Endothelial cell (in vitro differentiated cells): ENCODE measurements at regions not wholly inside any gene's neighbourhood (a gene's known extent, or its start where the extent isn't known, plus 50 kb on each side); places are given as distances from the start of the nearest gene placed in this dataset.

Source experiments
- DNase-seq: peaks from one replicate; pipeline ENCODE4 v3.0.0; 2021; ENCODE audit warnings: low spot score
- H3K27ac Mint-ChIP-seq: one replicate; pipeline ENCODE4 v1.8.0; 2021; ENCODE audit warnings: mixed read lengths, inconsistent platforms; ENCODE audit not compliant: unreplicated experiment
- H3K27me3 Mint-ChIP-seq: one replicate; pipeline ENCODE4 v1.8.0; 2021; ENCODE audit warnings: mild to moderate bottlenecking, moderate library complexity, mixed read lengths, inconsistent platforms; ENCODE audit not compliant: unreplicated experiment
- H3K36me3 Mint-ChIP-seq: one replicate; pipeline ENCODE4 v1.8.0; 2021; ENCODE audit warnings: mild to moderate bottlenecking, low read depth, mixed read lengths, inconsistent platforms; ENCODE audit not compliant: unreplicated experiment
- H3K4me1 Mint-ChIP-seq: one replicate; pipeline ENCODE4 v1.8.0; 2021; ENCODE audit warnings: mild to moderate bottlenecking, mixed read lengths, inconsistent platforms; ENCODE audit not compliant: unreplicated experiment
- H3K4me3 Mint-ChIP-seq: one replicate; pipeline ENCODE4 v1.8.0; 2021; ENCODE audit warnings: mild to moderate bottlenecking, mixed read lengths, inconsistent platforms; ENCODE audit not compliant: unreplicated experiment
- H3K9me3 Mint-ChIP-seq: one replicate; pipeline ENCODE4 v1.8.0; 2021; ENCODE audit warnings: mixed read lengths, inconsistent platforms; ENCODE audit not compliant: unreplicated experiment
- CTCF ChIP-seq: fragments of 200-600 bp; sonication (generic); IDR thresholded peaks from one replicate; pipeline ENCODE4 v1.5.0; 2021; ENCODE audit warnings: antibody characterized with exemption; ENCODE audit not compliant: unreplicated experiment

- no peaks in the 10 kb centered on the region for H3K9me3 Mint-ChIP-seq
- no peaks in the 10 kb centered on the region for H3K27me3 Mint-ChIP-seq
- H3K4me1 Mint-ChIP-seq: no peaks in the 10 kb centered on the region
- no peak overlapping the region for H3K27ac Mint-ChIP-seq
- DNase-seq: no peak
- H3K36me3 Mint-ChIP-seq: no peaks in the 10 kb centered on the region
- no peak overlapping the region for H3K4me3 Mint-ChIP-seq
- no peak for TF ChIP-seq CTCF
These were observed 1918.4 kb downstream of the MAT2B start for GRCh38 chr5:165423697-165424299.

- Mint-ChIP-seq H3K36me3 (no peaks in the 10 kb centered on the region), H3K4me1 (no peaks in the 10 kb centered on the region), H3K27ac (no peak overlapping the region), H3K4me3 (no peak overlapping the region), H3K27me3 (no peaks in the 10 kb centered on the region), H3K9me3 (no peaks in the 10 kb centered on the region)
- DNase-seq: no peak
- TF ChIP-seq CTCF: no peak
These were observed 1920.2 kb downstream of the MAT2B start for GRCh38 chr5:165425594-165425993.

GRCh38 chr5:165448753-165449152 is 1943.3 kb downstream of the MAT2B start:
- H3K4me3 Mint-ChIP-seq: no peak overlapping the region
- H3K36me3 Mint-ChIP-seq: no peaks in the 10 kb centered on the region
- peaks cover 1% of the 10 kb centered on the region for H3K27me3 Mint-ChIP-seq
- no peaks in the 10 kb centered on the region for H3K4me1 Mint-ChIP-seq
- no peaks in the 10 kb centered on the region for H3K9me3 Mint-ChIP-seq
- TF ChIP-seq CTCF: no peak
- H3K27ac Mint-ChIP-seq: no peak overlapping the region
- no peak for DNase-seq

- Mint-ChIP-seq H3K27me3 (no peaks in the 10 kb centered on the region), H3K4me3 (no peak overlapping the region), H3K4me1 (no peaks in the 10 kb centered on the region), H3K36me3 (no peaks in the 10 kb centered on the region), H3K9me3 (no peaks in the 10 kb centered on the region), H3K27ac (no peak overlapping the region)
- peak; percentile 33 for DNase-seq
- peak; percentile 77 for TF ChIP-seq CTCF
These were observed 1952.6 kb downstream of the MAT2B start for GRCh38 chr5:165457859-165458481.

GRCh38 chr5:165459232-165459631 is 1953.8 kb downstream of the MAT2B start:
- no peaks in the 10 kb centered on the region for H3K36me3 Mint-ChIP-seq
- no peaks in the 10 kb centered on the region for H3K9me3 Mint-ChIP-seq
- no peaks in the 10 kb centered on the region for H3K27me3 Mint-ChIP-seq
- H3K4me3 Mint-ChIP-seq: no peak overlapping the region
- no peak for TF ChIP-seq CTCF
- no peaks in the 10 kb centered on the region for H3K4me1 Mint-ChIP-seq
- H3K27ac Mint-ChIP-seq: no peak overlapping the region
- no peak for DNase-seq
